NCI-H526 (cell line): ENCODE measurements at regions not wholly inside any gene's neighbourhood (a gene's known extent, or its start where the extent isn't known, plus 50 kb on each side); places are given as distances from the start of the nearest gene placed in this dataset.

Experiments
- DNase-seq, 2 experiments: peaks; one replicate each; lab custom pipeline; 2025; lab: John Stamatoyannopoulos, UW

DNA sequence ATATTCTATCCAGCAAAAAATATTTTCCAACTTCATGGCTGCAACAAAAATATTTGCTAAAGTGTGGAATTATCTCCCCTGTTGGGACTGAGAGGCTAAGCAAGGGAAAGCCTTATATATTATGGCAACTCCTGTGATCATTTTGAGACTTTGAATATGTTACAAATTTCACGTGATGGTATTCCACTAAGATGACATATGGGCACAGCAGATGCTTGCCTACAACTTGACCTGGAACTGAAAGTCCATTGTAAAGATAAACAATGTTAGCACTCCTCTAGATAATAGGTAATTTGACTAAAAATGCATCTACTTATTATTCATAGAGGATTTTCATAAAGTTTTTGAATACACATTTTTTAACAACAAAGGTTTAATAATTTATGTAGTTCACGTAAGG lies 1141.5 kb upstream of the CDH6 start:
- no peak for DNase-seq

GRCh38 chr5:30050056-30050815 lies 1143.2 kb upstream of the CDH6 start:
- no peak for DNase-seq

GRCh38 chr5:30042677-30043076 lies 1150.8 kb upstream of the CDH6 start:
- DNase-seq, result no peak

- no peak for DNase-seq
Observed at GRCh38 chr5:30041831-30042385, 1151.6 kb upstream of the CDH6 start.

DNA sequence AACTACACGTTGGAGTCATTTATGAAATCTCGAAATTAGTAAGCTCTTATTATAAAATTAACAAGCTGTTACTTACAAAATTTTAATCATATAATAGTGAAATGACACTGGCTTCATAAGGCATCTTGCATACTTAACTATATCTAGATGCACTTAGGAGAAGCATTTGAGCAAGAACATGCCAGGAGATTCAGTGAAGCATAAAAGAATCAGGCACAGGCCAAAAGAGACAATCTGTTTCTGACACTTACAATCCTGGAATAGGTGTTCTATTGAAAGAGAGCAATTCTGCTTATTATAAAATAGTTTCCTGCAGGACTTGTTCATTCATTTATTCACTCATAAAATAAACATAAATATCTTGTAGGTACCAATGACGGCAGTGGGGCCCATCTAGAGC lies 1152.2 kb upstream of the CDH6 start:
- no peak for DNase-seq

GRCh38 chr5:30040488-30041118 lies 1152.9 kb upstream of the CDH6 start:
- peak; percentile 35 to 73 for DNase-seq

GRCh38 chr5:30039379-30039778 lies 1154.1 kb upstream of the CDH6 start:
- DNase-seq, result no peak

DNA sequence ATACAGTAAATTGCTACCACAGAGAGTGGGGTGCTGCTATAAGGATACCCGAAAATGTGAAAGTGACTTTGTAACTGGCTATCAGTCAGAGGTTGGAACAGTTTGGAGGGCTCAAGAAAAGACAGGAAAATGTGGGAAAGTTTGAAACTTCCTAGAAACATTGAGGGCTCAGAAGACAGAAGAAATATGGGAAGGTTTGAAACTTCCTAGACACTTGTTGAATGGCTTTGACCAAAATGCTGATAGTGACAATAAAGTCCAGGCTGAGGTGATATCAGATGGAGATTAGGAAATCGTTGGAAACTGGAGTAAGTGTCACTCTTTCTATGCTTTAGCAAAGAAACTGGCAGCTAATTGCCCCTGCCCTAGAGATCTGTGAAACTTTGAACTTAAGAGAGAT lies 1158.6 kb upstream of the CDH6 start:
- DNase-seq, result no peak

DNA sequence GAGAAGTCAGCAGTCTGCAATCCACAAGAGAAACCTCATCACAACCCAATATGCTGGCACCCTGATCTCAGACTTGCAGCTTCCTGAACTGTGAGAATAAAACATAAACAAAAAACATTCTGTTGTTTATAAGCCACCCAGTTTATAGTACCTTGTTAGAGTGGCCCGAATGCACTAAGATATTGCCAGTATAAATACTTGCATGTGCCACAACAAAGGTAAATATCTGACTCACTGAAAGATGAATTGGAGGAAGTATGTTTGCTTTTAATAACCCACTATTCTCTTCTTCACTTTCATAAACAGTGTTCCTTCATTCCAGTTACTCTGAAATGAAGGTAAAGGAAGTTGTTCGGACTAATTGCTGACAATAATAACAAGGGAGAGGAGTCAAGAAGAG lies 1163.4 kb upstream of the CDH6 start:
- DNase-seq, result no peak

- no peak for DNase-seq
Observed at GRCh38 chr5:30001826-30002225, 1191.7 kb upstream of the CDH6 start.

- DNase-seq, result no peak
Observed at GRCh38 chr5:30000231-30000630, 1193.3 kb upstream of the CDH6 start.

DNA sequence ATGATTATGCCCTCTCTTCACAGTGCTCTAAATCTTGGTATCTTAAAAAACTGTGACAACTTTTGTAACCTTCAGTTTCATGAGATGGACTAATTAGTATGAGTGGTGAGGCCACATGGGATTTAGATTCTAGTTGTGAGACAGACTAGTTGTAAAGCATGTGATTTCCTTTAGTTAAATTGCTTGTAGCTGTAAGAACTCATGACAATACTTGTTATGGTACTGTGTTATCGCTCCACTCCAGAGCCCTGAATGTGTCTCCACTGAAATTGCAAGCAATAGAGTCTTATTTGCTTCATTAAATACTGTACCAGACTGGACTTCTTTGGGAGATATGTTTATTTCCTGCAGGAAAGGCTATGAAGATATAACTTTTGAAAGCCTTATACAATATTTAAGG lies 1198.3 kb upstream of the CDH6 start:
- DNase-seq, result no peak

DNA sequence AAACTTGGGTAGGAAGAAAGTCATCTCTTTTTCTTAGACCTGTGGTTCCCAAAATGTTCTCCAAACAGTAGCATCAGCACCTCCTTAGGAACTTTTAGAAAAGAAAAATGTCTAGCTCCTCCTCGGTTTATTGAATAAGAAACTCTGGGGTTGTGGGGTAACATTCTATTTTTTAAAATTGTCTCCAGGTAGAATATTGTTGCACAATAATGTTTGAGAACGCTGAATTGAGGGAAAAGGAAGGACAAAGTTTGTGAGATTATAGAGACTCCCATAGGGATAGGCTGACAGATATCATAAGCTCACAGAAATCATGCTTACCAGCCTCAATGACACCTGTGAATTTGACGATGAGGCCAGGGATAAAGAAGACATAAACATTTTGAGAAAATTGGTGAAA lies 1199.0 kb upstream of the CDH6 start:
- DNase-seq, result no peak

DNA sequence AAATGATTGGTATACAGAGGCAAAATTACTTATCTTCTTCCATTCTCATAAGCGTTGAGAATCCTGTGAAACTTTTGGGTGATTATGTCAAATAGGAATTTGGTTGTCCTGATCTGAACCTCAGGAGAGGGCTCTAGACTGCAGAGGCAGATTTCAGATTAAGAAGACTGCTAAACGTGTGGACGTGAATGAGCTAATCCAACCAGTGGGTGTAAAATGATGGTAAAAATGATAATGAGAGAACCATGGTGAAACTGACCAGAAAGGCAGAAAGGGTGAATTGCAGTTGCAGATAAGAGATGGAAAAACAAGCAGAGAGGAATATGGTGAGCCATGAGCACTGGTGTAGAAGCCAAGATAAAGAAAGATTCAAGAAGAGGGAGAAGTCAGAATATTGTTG lies 1200.2 kb upstream of the CDH6 start:
- DNase-seq, result no peak

DNA sequence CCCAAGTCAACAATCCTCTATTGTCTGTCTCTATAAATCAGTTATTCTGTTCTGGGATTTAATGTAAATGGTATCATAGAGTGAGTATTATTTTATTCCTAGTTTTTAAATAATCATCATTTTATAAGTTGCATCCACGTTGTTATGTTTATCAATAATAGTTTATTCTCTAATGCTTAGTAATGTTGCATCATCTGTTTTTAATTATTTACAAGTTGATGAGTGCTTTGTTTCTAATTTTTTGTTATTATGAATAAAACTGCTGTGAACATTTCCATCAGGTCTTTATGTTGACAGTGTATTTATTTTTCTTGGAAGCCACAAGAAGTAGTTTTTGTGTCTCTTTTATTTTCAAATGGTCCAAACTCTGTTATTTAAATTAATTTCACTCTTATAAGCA lies 1201.2 kb upstream of the CDH6 start:
- DNase-seq, result no peak

- no peak for DNase-seq
Observed at GRCh38 chr5:29990681-29991080, 1202.8 kb upstream of the CDH6 start.

DNA sequence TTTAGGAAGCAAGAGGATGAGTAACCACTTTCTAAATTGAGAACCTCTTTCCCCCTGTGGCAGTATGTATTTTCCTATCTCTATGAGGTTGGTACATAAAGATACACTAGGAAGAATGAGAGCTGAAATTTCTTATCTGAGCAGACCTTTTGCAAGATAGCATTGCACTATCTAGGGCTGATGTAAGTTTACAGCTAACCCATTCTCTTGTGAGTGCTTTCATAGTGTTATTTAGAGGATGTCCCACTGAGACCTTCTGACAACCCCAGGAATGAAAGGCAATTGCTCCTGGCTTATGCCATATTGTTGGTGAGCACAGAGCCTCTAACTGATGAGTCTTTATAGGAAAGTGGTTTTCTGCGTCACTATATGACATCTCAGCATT lies 1209.3 kb upstream of the CDH6 start:
- no peak for DNase-seq

DNA sequence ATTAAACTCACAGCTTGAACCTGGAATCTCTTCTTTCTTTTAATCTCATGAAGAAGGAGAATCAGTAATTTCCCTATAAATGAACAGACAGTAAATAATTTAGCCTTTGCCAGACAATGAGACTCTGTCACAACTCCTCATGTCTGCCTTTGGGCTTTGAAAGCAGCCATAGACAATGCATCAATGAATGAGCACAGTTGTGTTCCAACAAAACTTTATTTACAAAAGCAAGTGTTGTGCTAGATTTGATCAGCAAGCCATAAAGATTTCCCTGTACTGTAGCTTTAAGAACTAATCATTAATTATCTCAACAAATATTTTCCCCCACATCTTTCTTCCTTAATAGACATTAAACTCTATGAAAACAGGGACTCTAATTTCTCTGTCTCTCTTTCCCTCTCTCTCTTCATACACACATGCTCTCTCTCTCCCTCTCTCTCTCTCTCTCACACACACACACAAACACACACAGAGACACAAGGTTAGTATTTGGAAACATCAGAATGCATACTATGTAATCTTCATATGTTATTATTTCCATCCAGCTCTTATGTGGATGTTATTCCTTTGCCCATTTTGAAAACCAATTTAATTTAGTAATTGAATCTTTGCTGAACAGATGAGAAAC lies 1209.8 kb upstream of the CDH6 start:
- no peak for DNase-seq

DNA sequence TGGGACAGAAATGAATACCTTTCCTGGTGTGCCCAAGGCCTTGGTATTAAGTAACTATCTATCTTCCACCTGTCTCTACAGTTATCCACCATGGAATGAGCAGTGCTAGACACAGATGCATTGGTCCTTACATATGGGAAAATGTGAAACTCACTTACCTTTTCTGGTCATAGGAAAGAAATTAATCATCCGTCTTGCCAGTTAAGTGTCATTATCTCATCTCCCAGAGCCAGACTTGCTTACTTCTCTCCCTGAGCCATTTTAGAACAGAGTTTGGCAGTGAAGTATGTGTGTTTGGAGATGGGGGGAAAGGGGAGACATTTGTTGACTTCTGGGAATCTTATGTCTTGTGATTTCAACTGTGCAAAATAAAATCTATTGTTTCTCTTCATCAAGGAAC lies 1211.0 kb upstream of the CDH6 start:
- DNase-seq, result no peak

GRCh38 chr5:29972597-29972996 lies 1220.9 kb upstream of the CDH6 start:
- DNase-seq, result no peak

- no peak for DNase-seq
Observed at GRCh38 chr5:29963956-29964355, 1229.5 kb upstream of the CDH6 start.

- DNase-seq, result no peak
Observed at GRCh38 chr5:29960323-29960722, 1233.2 kb upstream of the CDH6 start.
